LHCN-M2 (cell line): ENCODE measurements at regions not wholly inside any gene's neighbourhood (a gene's known extent, or its start where the extent isn't known, plus 50 kb on each side); places are given as distances from the start of the nearest gene placed in this dataset.
A peak's percentile ranks its signal among the peaks of the same experiment; 100 is the strongest.

ENCODE experiments used
- DNase-seq: peaks from one replicate; pipeline ENCODE4 v3.0.0-alpha.2; 2012; ENCODE audit warnings: low read depth

DNA sequence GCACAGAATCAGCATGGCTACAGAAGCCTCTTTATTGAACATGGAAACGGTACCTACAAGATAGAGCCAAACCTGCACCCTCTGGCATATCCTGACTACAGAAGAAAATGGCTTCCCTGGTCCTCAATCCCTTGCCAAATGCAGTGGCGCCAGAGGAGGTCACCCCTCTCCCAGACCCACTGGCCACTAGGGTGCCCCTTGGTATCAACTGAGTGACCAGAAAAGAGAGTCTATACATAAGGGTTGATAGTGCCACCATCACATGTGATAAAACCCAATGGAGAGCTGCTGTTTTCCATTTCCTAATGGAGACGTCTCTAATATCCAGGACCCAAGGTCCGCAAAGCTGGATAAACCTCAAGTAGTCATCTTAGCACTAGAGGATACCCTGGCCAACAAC is 52.7 kb upstream of the ALK start:
- no peak for DNase-seq

GRCh38 chr2:29977284-29977683 is 55.9 kb upstream of the ALK start:
- DNase-seq, result no peak

- no peak for DNase-seq
Measured at GRCh38 chr2:29981402-29981801, 60.0 kb upstream of the ALK start.

DNA sequence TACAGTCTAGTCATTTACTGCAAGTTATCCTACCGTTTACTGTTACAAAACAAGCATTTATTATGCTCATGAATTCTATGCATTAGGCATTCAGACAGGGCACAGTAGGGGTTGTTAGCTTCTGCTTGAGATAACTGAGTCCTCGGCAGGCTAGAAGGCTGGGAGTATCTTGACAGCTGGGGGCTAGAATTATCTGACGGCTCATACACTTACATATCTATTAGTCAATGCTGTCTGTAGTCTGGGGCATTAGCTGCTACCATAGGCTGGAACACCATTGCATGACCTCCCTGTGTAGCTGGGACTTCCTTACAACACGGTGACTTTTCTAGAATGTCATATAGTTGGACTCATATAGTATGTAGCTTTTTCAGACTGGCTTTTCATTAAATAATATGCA is 61.9 kb upstream of the ALK start:
- no peak for DNase-seq

DNA sequence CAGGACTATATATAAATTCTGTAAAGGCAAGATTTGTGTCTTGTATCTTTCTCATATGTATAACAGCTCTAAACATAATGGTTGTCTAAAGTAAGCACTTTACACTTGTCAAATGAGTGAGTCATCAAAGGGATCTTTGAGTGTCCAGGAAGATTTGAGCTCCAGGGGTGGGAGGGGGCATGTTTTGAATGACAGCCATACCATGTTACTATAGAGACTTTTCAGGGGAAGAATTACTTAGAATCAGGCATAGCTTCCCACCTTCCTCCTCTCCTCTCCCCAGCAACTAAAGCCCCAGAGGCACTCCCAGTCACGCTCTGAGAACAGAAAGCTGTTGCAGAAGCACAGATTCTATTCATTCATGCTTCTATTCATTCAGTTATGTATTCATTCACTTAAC is 65.8 kb upstream of the ALK start:
- DNase-seq, result no peak

GRCh38 chr2:29990129-29990528 is 68.7 kb upstream of the ALK start:
- DNase-seq, result no peak

DNA sequence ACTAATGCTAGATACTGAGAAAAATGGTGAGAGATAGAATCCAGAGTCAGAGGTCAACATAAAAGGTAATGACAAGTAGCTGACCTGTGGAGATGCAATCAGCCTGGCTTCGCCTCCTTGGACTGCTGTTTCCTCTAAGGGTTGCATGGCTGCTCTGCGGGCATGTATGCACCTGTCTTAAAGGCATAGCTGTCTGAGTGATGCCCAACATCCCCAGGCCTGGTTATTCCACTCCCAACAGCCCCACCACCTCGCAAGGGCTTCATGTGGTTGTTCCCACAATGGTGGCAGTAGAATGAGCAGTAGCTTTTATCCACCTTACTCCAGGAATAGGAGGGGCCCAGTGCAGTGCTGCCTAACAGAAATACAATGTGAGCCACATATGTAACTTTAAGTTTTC is 69.7 kb upstream of the ALK start:
- DNase-seq, result no peak

DNA sequence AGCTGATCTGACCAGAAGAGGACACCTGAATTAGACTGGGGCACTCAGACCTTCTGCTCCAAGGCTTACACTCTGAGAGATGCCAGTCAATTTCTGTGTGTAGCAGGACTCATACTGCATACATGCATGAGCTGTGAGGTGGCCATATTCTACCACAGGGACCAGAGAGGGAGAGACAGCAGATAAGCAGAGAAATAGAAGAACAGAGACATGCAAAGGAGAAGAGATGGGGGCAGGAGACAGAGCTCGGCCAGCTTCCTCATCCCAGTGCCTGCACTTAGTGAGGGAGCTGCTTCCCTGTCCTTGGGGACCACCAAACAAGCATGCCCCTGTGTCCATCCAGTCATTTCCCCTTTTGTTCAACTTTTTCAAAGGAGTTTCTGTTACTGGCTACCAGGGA is 73.9 kb upstream of the ALK start:
- DNase-seq, result no peak

GRCh38 chr2:30003128-30003527 is 81.7 kb upstream of the ALK start:
- no peak for DNase-seq

GRCh38 chr2:30022444-30023071 is 101.2 kb upstream of the ALK start:
- no peak for DNase-seq

DNA sequence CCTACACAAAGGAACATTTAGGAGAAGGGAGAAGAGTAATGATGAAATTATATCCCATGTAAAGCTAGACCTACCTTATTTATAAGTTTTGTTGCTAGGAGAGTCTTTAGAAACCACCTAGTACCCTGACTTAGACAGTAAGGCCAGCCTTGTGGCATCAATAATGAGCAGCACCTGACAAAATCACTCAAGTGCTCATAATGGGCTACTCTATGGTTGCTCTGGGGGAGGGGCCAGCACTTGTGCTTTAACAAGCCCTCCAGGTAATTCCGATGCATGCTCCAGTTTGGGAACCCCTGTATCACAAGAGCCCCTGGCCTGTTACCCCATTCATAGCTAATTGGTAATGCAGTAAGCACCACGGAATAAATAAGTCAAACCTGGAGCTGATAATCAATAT is 102.9 kb upstream of the ALK start:
- no peak for DNase-seq

DNA sequence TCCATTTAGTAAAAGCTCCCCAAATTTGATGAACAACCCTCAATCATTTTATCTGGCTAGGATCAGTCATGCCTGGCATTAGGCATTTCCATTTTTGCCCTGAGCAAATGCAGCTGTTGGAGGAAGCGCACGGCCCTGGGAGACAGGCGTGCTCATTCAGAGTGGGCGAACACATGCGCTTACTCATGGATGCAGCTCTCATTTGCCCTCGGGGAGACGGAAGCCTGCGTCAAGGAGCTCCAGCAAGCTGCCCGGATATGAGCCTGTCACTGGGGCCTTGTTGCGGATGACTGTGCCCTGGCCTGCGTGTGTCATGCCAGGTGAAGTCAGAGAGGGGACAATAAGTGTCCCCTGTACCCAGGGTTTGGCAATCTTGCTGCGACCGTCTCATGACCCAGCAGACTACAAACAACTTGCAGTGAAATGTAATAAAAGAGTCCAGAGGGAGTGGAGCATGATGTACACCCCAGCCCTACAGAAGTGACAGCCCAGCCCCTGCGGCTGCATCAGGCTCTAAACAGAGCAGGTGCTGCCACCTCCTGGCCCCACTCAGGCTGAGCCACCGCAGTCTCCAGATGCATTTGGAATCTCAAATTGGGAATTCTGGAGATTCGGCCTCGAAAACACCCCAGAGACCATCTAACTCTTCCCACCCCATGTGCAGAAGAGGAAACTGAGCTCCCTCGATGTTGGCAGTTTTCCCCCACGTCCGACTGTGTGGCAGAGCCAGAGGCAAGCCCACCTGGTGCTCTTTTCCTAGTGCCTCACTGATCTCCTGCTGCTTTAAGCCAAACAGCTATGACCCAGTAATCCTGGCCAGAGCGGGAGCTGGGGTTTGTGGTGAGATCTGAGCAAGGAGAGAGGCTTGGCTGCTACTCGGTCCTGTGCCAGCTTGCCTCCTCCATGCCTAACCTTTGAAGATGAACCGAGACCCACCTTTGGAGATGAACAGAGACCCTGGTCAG is 105.0 kb upstream of the ALK start:
- DNase-seq, result peak; percentile 76

- DNase-seq, result no peak
Measured at GRCh38 chr2:30029804-30030203, 108.4 kb upstream of the ALK start.

GRCh38 chr2:30030361-30030760 is 109.0 kb upstream of the ALK start:
- no peak for DNase-seq

DNA sequence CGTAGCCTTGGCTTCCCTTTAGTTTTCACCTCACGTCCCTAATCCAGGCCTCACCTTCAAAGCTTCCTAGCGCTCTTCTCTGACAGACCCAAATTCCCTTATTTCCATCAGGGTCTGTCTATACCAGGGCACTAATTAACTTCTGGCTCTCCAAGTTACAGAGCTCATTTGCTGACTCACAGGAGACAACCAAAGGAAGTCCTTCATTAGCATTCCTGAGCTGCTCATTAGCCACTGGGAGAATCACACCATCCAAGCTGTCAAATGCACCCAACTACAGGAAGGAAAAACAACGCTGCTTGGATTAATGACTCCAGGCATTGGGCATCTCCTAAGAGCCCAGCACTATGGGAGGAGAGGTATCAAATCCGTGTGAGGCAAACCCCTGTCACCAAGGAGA is 109.8 kb upstream of the ALK start:
- no peak for DNase-seq

DNA sequence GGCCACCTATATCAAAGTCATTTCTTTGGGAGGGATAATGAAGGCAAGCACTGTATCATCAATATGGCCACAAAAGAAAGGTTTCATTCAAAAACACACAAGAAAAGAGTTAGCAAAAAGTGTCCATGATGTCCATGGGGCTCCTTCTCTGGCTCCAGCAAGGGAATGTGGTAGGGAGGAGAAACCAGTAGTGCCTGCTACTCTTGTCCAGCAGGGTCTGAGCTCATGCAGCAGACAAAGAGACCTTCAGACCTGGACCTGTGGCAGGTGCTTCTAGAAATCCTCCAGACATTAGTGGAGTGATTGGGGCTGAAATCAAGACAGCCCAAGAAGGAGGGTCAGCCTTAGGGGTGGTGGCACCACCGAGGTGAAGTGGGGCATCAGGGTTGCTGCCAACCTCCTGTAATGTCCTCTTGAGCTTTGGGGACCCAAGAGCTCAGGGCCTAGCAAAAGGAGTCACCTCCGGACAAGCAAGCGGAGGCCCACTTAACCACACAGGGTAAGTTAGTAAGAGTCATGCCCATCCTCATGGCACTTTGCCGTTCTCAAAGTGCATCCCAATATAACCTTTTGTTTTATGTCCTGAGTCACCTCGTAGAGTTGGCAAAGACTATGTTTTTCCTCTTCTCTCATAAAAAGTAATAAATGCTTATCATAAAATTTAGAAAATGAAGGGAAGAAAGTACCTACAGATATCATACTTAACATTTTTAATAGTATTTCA is 112.6 kb upstream of the YPEL5 start:
- no peak for DNase-seq

GRCh38 chr2:30037016-30037415 is 109.8 kb upstream of the YPEL5 start:
- DNase-seq, result peak; percentile 7

DNA sequence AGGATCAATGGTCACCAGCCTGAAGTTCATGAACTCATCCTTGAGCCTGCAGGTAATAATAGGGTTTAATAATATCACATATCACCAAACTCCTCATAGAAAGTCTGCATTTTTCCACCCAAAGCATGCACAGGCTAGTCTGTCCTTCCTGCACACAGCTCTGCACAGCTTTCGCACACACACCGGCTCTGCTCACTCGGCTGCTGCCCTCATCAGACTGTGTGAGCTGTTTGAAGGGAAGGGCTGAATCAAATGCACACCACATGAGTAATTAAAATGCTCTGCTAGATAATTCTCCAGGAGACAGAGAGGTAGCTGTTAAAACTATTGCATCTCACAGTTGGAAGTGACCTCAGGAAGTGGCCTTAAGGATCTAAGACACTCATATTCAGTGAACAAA is 108.4 kb upstream of the YPEL5 start:
- no peak for DNase-seq

GRCh38 chr2:30039101-30039500 is 107.7 kb upstream of the YPEL5 start:
- no peak for DNase-seq

GRCh38 chr2:30040147-30040546 is 106.7 kb upstream of the YPEL5 start:
- DNase-seq, result no peak

- DNase-seq, result no peak
Measured at GRCh38 chr2:30041884-30042283, 104.9 kb upstream of the YPEL5 start.

GRCh38 chr2:30046396-30046795 is 100.4 kb upstream of the YPEL5 start:
- DNase-seq, result no peak

DNA sequence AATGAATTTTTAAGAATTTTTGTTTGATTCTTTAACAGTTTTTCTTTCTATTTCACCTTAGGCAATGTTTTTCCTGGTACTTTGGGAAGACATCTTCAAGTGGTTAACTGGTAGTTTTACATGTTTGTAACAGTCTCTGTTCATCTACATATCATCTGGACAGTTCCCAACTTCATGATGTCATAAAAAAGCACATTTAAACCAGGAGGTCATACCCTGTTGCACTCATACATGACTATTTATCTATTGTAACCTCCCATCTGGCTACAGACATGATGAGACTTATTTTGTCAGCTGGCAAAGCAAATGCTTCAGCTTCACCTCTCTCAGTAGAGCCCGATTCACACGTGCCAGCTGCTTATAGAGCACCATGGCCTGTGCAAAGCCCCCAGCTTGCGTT is 99.8 kb upstream of the YPEL5 start:
- peak; percentile 5 for DNase-seq
